NCI-H345 treated with DMSO at 0.1 percent for 48 hours (cell line): ENCODE measurements at regions not wholly inside any gene's neighbourhood (a gene's known extent, or its start where the extent isn't known, plus 50 kb on each side); places are given as distances from the start of the nearest gene placed in this dataset.
"Not testable (repeated sequence)": the region's sequence is repeated elsewhere in the genome, so short reads cannot be mapped to it uniquely, and the experiment has no call there.

Experiments
- DNase-seq: peaks from one replicate; lab custom pipeline; 2025; ENCODE audit not compliant: unreplicated experiment; lab: John Stamatoyannopoulos, UW

DNA sequence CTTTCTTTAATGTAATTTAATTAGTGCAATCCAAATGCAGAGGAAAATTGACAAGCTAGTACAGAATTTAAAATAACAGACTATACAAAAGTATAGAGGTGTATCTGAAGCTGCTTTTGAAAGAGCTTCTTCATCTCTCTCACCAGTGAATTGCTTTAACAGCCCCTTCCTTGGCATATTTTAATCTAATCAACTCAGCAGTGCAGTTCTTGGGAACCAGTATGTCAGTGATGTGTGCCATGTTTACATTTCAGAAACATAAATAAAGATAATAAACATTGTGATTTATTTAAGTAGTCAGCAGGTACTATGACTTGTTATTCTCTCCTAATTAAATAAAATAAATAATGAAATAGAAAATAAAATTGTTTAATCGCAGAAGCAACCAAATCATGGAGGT, 1260.6 kb downstream of the NCAM2 start:
- no peak for DNase-seq

DNA sequence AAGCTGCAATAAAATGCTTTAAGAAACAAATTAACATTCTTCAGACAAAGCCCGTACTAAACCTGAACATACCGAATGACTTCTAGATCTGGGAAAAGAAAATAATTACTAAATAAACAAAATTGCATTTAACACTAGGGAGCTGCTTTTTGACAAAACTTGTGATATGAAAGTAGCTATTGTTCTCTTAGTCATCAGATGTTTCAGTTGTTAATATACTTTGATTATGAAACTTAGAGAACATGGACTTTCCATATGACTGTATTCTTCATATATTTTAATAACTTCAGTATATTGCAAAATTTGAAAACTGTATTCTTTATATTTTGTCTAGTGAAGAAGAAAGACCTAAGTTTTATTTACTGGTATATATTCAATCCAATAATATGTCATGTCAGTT, 1262.1 kb downstream of the NCAM2 start:
- no peak for DNase-seq

DNA sequence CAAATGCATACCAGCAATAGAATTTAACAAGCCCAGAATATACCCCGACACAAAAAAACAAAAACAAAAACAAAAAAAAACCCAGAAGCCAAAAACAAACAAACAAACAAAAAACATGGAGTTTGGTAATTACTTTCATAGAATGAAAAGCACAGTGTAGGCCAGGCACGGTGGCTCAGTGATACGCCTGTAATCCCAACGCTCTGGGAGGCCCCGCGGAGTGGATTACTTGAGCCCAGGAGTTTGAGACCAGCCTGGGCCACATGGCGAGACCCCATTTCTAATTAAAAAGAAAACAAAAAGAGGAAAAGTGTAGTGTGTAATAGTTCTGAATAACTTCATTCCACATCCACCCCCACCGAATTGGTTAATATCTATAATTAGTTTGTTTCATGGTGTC, 1265.7 kb downstream of the NCAM2 start:
- no peak for DNase-seq

DNA sequence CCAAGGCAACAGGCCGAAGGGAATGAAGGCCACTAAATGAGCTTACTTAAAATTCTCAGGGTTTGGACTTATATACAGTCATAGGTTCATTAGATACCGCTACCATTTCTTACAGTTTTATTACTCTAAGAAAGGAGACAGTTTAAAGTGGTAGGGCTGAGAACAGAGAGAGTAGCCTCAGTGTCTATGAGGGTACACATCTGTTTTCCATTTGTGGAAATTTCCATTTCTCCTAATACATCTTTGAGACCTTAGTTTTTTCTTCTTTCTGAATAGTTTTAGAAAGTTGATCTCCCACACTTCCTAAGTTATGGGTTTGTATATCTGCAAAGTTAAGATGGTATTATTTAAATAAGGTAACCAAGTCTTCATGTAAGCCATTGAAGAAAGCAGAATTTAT, 1279.1 kb downstream of the NCAM2 start:
- DNase-seq: no peak

DNA sequence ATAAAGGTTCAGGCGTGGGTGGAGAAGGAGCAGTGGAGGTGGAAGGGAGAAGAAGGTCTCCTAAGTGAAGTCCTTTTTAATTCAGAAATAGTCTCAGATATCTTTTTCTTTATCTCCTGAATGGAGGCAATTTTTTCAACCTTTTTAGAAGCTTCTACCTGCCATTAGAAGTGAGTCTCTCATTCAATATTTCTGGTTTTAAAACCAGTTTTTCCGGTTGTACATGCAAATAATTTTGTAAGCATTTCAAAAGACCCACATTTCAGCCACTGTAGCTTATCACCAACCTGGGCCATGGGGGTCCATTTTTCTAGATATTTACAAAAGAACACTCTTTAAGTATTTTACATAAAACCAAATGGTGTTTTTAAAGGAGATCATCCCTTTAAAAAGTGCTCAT, 1280.2 kb downstream of the NCAM2 start:
- no peak for DNase-seq

DNA sequence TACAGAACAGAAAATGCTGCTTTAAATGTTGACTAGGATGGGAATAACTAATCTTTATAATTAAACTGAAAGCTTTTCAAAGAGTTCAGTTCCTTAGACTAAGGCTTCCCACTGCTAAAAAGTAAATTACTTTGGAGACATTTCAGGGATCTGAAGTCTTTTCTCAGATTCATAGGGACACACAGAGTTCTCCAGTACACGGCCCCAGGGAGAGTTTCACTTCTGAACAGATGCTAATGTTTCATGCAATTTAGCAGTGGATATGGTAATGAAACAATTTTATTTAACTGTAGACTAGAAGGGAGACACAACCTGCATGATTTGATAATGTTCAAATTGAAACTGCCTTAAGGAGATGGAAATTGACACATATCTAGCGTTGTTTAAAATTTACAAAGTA, 1282.6 kb downstream of the NCAM2 start:
- no peak for DNase-seq

DNA sequence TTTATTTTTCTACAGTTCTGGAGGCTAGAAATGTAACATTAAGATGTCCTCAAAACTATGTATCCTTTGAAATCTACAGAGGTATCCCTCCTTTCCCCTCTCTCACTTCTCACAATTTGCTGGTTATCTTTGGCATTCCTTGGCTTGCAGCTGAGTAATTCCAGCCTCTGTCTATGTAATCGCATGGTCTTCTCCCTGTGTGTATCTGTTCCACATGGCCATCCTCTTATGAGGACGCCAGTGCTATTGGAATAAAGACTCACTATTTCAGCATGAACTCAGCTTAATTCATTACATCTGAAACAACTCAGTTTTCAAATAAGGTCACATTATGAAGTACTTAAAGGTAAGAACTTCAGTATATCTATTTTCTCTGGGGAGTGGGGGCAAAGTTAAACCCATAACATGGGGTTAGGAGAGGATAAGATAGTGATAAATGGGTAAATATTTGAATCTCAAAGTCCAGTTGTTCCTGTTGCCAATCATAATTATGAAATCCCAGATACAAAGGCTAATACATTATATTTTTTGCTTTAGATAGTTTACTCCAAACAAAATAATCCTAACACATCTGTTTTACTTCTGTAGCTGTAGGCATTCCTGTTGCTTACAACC, 1290.8 kb downstream of the NCAM2 start:
- no peak for DNase-seq

DNA sequence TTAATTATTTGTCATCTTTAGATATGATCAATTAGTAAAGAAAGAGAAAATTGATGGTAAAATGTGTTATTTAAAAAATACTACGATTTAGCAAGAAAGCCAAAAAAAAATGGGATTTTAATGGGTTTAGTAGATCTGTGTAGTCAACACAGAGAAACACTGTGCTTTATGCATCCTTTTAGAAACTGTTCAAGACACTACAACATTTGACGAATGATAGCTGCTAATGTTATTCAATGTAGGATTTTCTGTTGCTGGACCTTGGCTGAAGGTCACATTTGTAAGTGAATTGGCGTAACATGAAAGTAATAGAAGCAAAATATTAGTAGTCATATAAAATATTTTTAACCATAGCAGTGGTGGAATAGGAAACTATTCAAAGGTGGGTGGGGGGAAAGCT, 1293.9 kb downstream of the NCAM2 start:
- no peak for DNase-seq

DNA sequence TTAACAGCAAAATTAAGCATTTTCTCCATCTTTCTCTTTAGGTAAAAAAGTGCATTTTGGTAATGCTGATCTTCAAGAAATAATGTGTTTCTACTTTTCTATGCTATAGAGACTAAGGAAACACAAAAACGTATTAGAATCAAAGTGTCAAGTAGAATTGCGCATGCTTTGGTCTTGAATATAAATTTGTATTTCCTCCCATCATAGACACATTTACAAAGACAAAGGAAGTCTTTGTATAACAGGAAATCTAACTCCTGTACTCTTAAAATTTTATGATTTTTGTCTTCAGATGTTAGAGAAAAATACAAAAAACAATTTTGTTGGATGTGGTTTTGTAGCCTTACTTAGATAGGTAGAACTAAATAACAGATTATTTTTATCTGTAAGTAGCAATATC, 1299.4 kb downstream of the NCAM2 start:
- DNase-seq: no peak

DNA sequence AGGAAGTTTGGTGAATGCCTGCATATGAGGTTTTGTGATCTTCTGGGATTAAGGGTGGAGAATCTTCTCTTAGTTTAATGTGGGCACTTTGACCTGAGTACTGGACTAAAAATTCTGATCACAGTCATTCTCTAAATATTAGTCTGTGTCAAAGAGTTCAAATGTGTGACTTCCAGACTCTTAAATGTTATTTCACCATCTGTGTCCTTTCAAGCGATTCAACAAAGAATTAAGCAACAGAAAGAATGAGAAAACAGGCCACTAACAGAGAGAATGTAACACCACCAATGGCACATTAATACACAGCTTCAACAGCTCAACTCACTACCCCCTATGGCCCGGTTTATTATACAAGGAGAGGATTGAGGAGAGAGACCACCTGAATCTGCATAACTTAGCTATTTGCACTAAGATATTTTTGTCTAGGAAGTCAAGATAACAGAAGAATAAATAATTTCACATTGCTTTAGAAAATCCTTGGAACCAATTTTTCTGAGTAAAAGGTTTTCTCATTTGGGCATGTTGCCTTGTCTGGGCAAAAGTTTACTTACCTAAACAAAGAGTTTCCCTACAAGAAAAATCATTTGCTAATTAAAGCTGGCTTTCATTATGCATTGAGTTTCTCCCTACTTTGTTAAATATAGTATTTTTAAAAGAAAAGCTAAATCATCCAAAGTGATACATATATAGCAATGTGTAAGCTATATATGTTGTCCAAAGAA, 1313.7 kb downstream of the NCAM2 start:
- DNase-seq: no peak

DNA sequence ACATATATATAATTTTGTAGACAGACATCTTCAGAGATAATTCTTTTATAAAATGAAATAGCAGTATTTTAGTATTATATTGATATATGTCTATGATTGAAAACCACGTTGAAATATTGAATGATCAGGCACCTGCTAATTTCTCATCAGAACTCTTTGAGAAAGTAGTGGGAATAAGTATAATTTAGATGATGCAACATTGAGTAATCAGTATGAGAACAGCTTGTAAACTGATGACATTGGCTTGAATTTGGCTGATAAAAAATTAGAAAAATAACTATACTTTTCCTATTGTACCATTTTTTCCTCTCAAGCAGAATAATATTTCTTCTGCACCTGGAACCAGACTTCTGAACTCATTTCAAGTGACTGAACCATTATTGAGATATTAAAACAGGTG, 1316.8 kb downstream of the NCAM2 start:
- no peak for DNase-seq

DNA sequence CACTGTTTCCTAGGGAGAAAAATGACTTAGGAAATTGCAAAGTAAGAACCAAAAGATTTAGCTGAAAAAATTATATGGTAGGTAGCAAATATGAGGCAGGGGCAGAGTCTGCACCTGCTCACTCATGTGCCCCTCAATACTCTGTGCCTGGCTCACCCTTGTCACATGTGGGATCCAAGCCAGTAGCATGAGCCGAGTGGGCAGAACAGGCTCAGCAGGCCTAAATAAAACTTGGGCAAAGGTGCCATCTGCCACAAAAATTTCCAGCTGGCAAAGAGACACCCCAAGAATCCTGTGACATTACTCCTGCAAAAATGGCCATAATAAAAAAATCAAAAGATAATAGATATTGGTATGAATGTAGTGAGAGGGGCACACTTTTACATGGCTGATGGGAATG, 1321.2 kb downstream of the NCAM2 start:
- DNase-seq: no peak

DNA sequence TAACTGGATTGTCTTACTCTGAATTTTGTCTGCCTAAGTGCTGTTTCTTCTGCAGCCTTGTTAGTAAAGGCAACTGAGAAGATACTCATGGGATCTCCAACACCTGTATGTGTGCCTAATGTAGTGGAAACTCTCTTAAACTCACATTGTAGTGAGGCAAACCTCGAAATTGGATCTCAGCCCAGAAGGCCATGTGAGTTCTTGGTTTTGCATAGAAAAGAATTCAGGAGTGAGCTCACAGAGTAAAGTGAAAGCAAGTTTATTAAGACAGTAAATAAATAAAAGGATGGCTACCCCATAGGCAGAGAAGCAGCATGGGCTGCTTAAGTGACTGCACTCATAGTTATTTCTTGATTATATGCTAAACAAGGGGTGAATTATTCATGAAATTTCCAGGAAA, 1344.7 kb downstream of the NCAM2 start:
- DNase-seq: peak; percentile 71

DNA sequence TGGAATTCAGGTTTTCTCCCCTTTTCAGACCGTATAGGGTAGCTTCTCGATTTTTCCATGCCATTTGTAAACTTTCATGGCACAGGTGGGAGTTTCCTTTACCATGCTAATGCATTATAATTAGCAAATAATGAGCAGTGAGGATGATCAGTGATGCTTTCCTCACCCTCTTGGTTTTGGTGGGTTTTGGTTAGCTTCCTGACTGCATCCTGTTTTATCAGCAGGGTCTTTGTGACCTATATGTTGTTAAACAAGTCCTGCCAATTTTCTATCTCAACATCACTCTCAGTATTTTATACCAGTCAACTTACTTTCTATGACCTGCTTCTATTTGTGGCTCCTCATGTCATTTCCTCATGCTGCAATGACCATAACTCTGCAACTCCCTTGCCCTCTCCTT, 1345.1 kb downstream of the NCAM2 start:
- no peak for DNase-seq

DNA sequence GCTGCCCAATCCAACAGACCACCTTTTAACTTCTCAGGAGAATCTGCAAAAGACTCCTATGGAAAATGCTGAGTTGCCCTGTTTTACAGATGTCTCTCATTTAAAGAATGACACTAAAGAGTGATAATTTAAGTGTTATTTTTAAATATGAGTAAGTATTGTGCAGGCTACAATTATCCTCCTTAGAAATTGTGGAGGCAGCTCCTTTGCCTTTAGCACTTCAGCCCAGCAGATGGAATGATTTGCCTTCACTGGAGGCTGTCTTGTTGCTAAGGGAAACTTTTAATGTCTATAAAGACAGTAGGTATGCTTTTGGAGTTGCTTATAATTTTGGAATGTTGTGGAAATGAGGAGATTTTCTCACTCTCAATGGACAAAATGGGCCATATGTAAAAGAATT, 1345.5 kb downstream of the NCAM2 start:
- no peak for DNase-seq

DNA sequence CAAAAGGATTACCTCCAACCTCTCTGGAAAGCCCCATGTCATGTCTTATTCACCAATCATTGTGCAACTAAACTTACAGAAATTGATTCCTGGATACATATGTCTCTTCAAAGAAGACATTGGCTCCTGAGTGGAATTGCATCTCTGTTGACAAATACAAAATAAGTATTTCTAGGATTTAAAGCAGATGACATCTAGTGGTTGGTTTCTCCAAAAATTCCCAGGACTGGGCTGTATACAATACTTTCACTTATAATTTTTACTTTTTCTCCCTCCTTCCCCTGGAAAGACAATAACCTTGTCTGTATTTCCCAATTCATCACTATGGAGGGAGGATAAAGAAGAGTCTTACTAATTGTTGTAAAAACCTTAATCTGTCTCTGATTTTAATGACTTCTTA, 1347.4 kb downstream of the NCAM2 start:
- DNase-seq: no peak

DNA sequence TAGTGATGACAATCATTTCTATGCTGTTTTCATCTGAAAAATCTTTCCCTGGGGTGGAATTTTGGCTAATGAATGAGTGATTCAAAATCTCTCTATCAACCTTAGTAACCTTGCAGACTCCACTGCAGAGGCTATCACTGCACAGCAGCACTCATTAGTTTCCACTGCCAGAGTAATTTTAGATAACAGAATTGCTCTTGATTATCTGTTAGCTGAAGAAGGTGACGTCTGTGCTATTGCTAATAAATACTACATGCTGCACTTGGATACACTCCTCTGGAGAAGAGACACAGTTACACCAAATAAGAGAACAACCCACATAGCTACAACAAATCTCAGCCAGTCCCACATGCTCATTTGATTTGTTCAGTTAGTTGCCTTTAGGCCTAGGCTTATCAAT, 1348.4 kb downstream of the NCAM2 start:
- no peak for DNase-seq

DNA sequence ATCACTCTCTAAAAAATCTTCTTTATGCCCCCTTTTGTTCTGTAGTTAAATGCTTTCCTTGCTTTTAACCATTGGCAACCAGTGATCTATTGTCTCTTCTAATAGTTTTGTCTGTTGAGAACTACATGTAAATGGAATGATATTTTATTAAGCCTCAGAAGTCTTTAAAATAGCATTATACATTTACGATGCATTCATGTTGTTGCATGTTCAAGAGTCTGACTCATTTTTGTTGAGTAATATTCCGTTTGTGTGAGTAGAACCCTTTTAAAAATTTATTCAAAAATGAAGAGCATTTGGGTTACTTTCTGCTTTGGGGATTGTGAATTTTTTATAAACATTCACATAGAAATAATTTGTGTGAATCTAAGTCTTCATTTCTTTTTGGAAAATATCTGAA, 1352.9 kb downstream of the NCAM2 start:
- DNase-seq: no peak

DNA sequence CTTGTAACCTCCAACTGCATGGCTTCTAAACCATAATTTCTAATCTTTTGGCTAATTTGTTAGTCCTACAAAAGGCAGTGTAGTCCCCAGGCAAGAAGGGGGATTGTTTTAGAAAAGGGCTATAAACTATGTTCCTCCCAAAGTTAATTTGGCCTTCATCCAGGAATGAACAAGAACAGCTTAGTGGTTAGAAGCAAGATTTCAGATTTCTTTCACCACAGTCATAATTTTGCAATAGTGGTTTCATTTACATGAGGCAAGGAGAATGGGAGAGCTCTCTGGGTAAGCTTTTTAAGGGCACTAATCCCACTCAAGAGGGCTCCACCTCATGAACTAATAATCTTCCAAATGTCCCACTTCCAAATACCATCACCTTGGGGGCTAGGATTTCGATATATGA, 1353.9 kb downstream of the NCAM2 start:
- no peak for DNase-seq

DNA sequence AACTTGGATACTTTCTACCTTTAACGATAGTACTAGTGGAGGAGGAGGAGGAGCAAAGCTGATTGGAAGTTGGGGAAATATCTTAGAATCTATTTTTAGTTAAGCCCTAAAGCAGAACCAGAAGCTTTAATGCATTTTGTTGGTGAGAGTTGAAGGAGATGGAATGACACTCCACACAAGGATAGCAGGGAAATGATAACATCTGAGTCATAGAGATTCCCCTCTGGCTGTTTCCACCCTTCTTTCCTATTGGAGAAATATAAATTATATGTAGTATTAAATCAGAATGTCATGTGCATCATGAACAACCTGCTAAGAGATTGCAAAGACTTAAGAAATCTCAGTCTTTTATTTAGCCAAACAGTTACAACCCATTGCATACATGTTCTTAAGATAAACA, 1357.7 kb downstream of the NCAM2 start:
- DNase-seq: no peak

DNA sequence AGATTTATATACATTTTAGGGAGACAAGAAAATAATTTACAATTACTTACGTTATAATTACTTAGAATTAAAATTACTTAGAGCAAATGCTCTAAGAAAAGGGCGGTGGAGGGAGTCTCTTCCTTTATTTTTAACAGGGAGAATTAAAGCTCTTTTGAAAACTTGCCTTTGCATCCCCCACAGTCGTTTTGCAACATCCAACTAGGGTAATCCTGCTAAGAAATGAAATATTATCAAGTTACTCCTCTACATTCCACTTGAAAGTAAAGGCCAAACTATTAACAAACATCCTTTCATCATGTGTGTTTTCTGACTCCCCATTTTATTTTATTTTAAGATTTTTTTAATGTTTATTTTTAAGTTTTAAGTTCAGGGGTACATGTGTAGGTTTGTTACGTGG, 1358.5 kb downstream of the NCAM2 start:
- no peak for DNase-seq

DNA sequence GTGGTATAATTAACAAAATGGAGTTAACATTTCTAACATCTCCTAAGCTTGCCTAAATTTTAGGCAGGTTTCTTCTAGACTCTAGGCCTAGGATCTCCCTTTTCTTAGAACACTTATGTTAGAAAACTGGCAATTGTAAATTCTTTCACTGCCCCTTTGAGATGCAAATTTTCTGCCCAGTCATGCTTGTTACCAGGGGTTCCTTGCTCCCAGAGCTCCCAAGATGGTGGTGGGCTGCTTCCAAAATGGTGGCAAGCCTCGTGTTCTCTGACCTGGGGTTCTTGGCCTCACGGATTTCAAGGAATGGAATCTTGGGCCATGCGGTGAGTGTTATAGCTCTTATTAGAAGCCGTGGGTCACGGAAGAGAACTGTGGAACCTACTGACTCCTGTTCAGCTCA, 1361.4 kb downstream of the NCAM2 start:
- not testable (repeated sequence) for DNase-seq

DNA sequence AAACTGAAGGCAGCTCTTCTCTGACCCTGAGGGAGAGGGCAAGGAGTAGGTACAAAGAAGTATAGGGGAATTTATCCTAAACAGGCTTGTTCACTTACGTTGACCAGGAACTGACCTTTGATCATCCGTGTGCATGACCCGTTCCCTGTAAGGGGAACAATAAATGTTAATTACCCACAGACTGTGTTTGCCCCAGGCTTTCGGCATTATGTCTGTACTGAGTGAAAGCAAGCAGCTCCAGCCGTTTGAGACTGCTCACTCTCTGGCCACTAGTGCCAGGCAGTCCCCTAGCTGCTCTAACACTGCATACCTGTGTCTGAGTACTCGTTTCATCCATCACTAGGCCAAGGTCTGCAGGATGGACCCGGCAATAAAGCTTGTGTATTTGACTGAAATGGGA, 1365.3 kb downstream of the NCAM2 start:
- no peak for DNase-seq
